Testis (tissue), 2 donors: ENCODE measurements at regions not wholly inside any gene's neighbourhood (a gene's known extent, or its start where the extent isn't known, plus 50 kb on each side); places are given as distances from the start of the nearest gene placed in this dataset.

ENCODE experiments used
- POLR2A ChIP-seq: fragments of 450-650 bp; IDR thresholded peaks from one replicate; pipeline ENCODE4 v1.6.1; 2017; ENCODE audit warnings: antibody characterized with exemption, mild to moderate bottlenecking, moderate library complexity
- TF ChIP-seq, protein P1 (sequence below), 3 experiments: fragments of 450-650 bp in 2 of 3; fragments of 200-600 bp in 1 of 3; sonication (generic) in 1 of 3; IDR thresholded peaks; one replicate each; pipeline ENCODE4 v1.5.1; 2016 to 2019; ENCODE audit warnings: antibody characterized with exemption in 3 of 3, mild to moderate bottlenecking in 2 of 3, moderate library complexity in 1 of 3

DNA sequence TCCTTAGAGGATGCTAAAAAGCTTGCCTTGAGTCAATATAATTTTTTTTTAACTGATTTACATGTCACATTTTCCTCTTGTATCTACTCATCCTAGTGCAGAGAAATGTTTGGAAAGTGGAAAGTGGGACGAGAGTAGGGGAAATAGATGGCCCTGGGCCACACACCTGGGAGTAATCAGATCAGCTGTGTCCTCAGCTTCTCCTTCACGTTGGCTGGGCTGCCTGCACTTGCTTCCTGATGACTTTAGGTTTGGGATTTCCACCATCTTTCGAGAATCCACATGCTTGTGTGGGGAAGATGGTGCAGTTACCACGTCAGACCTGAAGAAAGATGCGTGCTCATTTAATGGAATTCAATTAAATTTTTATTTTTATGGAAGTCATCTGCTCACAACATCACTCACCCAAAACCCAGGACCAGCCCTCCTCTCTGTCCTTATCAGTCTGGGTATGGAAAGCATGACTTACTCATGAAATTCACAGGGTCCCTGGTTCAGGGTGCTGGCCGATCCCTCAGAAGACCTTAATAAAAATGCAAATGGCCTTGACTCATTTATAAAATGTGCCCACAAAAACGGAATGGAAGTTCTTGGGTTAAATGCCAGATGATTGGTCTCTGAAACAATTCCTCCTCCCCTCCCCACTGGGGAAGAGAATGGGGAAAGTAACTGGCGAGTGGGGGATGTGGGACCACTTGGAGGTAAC lies 74.5 kb upstream of the TIAM2 start:
- TF ChIP-seq, protein P1, sequence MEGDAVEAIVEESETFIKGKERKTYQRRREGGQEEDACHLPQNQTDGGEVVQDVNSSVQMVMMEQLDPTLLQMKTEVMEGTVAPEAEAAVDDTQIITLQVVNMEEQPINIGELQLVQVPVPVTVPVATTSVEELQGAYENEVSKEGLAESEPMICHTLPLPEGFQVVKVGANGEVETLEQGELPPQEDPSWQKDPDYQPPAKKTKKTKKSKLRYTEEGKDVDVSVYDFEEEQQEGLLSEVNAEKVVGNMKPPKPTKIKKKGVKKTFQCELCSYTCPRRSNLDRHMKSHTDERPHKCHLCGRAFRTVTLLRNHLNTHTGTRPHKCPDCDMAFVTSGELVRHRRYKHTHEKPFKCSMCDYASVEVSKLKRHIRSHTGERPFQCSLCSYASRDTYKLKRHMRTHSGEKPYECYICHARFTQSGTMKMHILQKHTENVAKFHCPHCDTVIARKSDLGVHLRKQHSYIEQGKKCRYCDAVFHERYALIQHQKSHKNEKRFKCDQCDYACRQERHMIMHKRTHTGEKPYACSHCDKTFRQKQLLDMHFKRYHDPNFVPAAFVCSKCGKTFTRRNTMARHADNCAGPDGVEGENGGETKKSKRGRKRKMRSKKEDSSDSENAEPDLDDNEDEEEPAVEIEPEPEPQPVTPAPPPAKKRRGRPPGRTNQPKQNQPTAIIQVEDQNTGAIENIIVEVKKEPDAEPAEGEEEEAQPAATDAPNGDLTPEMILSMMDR (IDR thresholded peaks at IDR 0.05) = no peak
- TF ChIP-seq POLR2A = no peak
